AG04450 (cell line): ENCODE measurements at regions not wholly inside any gene's neighbourhood (a gene's known extent, or its start where the extent isn't known, plus 50 kb on each side); places are given as distances from the start of the nearest gene placed in this dataset.

Source experiments
- CTCF ChIA-PET: fragments of 300-600, 350-600 bp; formaldehyde crosslinking; extraction: SDS; loops from one replicate; lab custom pipeline; 2022; ENCODE audit warnings: antibody characterized with exemption, inconsistent platforms; lab: Charles Lee
- POLR2A ChIA-PET: fragments of 350-600 bp; formaldehyde crosslinking; extraction: SDS; loops from one replicate; lab custom pipeline; 2021; ENCODE audit warnings: antibody characterized with exemption, inconsistent platforms; lab: Yijun Ruan, JAX
- DNase-seq: peaks from one replicate; pipeline ENCODE4 v3.0.0-alpha.2; 2011; ENCODE audit warnings: low read depth, low spot score
- H3K27ac ChIP-seq: one replicate; pipeline ENCODE4 v1.5.1; 2012; ENCODE audit warnings: low read depth, low read length, control low read depth
- H3K27me3 ChIP-seq: one replicate; pipeline ENCODE4 v1.6.0; 2012; ENCODE audit warnings: low read length; ENCODE audit not compliant: control insufficient read depth, insufficient read depth
- H3K4me3 ChIP-seq: 2 replicates; pipeline ENCODE4 v1.5.1; 2011; ENCODE audit warnings: mild to moderate bottlenecking, low read depth, low read length, control low read depth
- H3K9me3 ChIP-seq: 2 replicates; pipeline ENCODE4 v1.5.1; 2012; ENCODE audit warnings: low read length; ENCODE audit not compliant: control insufficient read depth, insufficient read depth
- TF ChIP-seq, protein P1 (sequence below): IDR thresholded peaks from 2 replicates; pipeline ENCODE4 v1.5.1; 2011; ENCODE audit warnings: low read depth, low read length, control low read depth, inconsistent platforms

DNA sequence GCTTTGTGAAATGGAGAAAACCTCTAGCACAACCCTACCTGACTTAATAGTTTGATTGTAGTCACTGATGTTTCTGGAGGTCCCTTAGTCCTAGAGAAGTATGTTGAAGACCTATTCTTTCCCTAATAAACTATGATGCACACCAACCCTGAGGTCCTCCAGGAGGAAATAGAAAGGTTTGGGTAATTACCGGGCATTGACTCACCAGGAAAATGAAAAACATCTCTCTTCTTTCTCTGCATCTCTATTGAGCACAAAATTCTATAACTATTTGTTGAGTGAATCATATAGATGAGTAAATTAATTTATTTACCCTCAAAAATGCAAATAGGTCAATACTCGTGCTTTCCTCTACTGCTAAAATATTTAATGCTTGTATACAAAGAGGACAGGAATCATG is 582.4 kb upstream of the FAM241A start:
- DNase-seq = peak; percentile 3
- Histone ChIP-seq H3K27me3 (no peaks in the 10 kb centered on the region), H3K4me3 (no peak overlapping the region), H3K9me3 (peaks cover 5% of the 10 kb centered on the region), H3K27ac (no peak overlapping the region)
- TF ChIP-seq, protein P1, sequence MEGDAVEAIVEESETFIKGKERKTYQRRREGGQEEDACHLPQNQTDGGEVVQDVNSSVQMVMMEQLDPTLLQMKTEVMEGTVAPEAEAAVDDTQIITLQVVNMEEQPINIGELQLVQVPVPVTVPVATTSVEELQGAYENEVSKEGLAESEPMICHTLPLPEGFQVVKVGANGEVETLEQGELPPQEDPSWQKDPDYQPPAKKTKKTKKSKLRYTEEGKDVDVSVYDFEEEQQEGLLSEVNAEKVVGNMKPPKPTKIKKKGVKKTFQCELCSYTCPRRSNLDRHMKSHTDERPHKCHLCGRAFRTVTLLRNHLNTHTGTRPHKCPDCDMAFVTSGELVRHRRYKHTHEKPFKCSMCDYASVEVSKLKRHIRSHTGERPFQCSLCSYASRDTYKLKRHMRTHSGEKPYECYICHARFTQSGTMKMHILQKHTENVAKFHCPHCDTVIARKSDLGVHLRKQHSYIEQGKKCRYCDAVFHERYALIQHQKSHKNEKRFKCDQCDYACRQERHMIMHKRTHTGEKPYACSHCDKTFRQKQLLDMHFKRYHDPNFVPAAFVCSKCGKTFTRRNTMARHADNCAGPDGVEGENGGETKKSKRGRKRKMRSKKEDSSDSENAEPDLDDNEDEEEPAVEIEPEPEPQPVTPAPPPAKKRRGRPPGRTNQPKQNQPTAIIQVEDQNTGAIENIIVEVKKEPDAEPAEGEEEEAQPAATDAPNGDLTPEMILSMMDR = no peak
- POLR2A ChIA-PET = no interaction called here
- CTCF ChIA-PET = no interaction called here

- H3K9me3 ChIP-seq = no peaks in the 10 kb centered on the region
- no peaks in the 10 kb centered on the region for H3K27me3 ChIP-seq
- TF ChIP-seq, protein P1 = no peak
- H3K27ac ChIP-seq = no peak overlapping the region
- no peak for DNase-seq
- H3K4me3 ChIP-seq = no peak overlapping the region
- ChIA-PET CTCF (interaction anchor here (0.6 to 0.9 kb wide), 2 partner anchors 69 to 737 kb away, joined by 3 to 12 read pairs; no protein-coding TSS in a partner anchor), POLR2A (no interaction called here)
Measured at GRCh38 chr4:111572470-111572869, 572.8 kb upstream of the FAM241A start.

- ChIA-PET POLR2A (no interaction called here), CTCF (interaction anchor here (0.7 kb wide), 1 partner anchor 14 kb away, joined by 3 read pairs; no protein-coding TSS in a partner anchor)
- Histone ChIP-seq H3K27ac (no peak overlapping the region), H3K4me3 (no peak overlapping the region), H3K27me3 (no peaks in the 10 kb centered on the region), H3K9me3 (no peaks in the 10 kb centered on the region)
- no peak for DNase-seq
- TF ChIP-seq, protein P1 = no peak
Measured at GRCh38 chr4:111573386-111573785, 571.9 kb upstream of the FAM241A start.

DNA sequence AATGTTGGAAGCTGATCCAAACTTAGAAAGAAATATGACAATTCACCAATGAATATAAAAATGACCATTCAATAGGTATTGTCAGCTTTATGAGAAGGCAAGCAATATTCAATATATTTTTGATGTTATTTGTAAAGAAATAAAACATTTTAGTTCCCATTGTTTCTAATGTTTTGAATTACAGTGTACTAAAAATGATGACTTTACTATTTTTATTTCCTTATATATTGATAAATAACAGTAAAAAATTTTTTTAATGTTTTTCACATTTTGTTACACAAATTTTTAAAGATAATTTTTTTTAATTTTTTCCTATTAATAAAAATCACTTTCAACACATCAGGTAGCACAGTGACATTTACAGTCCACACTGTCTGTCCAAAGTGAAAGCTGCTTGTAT is 565.5 kb upstream of the FAM241A start:
- no peak overlapping the region for H3K4me3 ChIP-seq
- peaks cover 7% of the 10 kb centered on the region; the same call in 1 of the 2 replicates for H3K9me3 ChIP-seq
- ChIA-PET CTCF (interaction anchor here (1.1 to 1.2 kb wide), 2 partner anchors 15 to 297 kb away, joined by 3 to 4 read pairs; no protein-coding TSS in a partner anchor), POLR2A (no interaction called here)
- H3K27ac ChIP-seq = no peak overlapping the region
- no peaks in the 10 kb centered on the region for H3K27me3 ChIP-seq
- TF ChIP-seq, protein P1 = no peak
- DNase-seq = no peak

- POLR2A ChIA-PET = no interaction called here
- CTCF ChIA-PET = interaction anchor here (1.3 kb wide), 1 partner anchor 16 kb away, joined by 3 read pairs; no protein-coding TSS in a partner anchor
- TF ChIP-seq, protein P1 = no peak
- H3K9me3 ChIP-seq = no peaks in the 10 kb centered on the region
- no peaks in the 10 kb centered on the region for H3K27me3 ChIP-seq
- no peak for DNase-seq
- H3K4me3 ChIP-seq = no peak overlapping the region
- H3K27ac ChIP-seq = no peak overlapping the region
Measured at GRCh38 chr4:111595456-111595855, 549.8 kb upstream of the FAM241A start.
